ENCODE measurements at regions not wholly inside any gene's neighbourhood (a gene's known extent, or its start where the extent isn't known, plus 50 kb on each side); places are given as distances from the start of the nearest gene placed in this dataset.

DNA sequence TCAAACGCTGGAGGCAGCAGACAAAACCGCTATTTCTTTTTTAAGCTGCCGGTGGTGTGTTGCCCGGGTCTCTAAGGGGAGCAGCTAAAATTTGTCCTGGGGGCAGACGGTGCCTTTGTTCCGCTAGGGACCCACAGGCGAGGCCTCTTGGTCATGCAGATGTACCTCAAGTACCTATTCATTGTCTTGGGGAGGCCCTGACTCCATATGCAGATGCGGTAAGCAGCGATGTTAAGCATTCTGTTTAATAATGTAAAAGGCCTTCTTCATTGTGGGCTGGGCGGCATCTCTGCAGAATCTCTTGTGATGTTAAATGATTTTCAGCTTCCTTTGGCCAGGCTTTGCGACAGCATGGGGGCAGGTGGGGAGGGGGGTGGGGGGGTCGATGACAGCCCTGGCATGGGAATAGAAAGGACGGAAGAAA, 98.9 kb upstream of the PJA1 start:
- FAIRE-seq: no peak

- FAIRE-seq: no peak
Measured at GRCh38 chrX:69263251-69263820, 98.1 kb upstream of the PJA1 start.

GRCh38 chrX:69262036-69262936, 97.0 kb upstream of the PJA1 start:
- no peak for FAIRE-seq

- FAIRE-seq: no peak
Measured at GRCh38 chrX:69260169-69260568, 94.9 kb upstream of the PJA1 start.

DNA sequence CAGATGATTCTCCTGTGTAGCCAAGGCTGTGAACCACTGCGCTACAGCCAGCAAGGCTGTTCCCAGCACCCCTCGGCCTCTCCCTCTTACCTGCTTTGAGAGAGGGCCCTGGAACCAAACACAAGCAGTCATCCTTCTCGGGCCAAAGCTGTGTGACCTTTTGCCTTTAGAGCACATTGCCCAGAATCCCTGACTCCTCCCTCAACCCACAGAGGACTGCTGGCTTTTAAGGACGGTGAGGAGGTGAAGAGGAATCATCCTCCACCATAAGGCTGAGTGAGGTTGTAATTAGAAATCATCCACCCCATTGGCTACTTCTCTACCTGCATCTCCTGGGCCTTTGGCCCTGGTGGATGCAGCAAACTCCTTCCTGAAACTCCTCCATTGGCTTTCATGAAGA, 93.6 kb upstream of the PJA1 start:
- FAIRE-seq: no peak

- FAIRE-seq: no peak
Measured at GRCh38 chrX:69257499-69258127, 92.4 kb upstream of the PJA1 start.

- FAIRE-seq: no peak
Measured at GRCh38 chrX:69256291-69256565, 91.0 kb upstream of the PJA1 start.

GRCh38 chrX:69255441-69256290, 90.4 kb upstream of the PJA1 start:
- FAIRE-seq: no peak

DNA sequence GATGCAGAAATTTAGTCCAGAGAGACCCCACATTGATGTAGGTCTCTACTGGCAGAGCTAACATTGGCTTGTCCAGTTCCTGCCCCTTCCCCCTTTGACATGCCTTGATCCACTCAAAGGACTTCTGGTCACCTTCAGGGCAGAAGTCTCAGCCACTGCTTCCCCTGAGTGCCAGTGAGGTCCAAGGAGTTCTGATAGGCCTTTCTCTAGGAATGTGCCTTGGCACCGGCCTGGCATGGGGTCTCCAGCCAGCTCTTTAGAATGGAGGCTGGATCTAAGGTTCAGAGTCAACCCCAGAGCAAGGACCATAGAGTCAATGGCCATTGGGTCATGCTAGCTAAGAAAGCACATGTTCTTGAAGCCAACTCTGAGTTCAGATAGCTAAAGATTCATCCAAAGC, 88.6 kb upstream of the PJA1 start:
- FAIRE-seq: no peak

DNA sequence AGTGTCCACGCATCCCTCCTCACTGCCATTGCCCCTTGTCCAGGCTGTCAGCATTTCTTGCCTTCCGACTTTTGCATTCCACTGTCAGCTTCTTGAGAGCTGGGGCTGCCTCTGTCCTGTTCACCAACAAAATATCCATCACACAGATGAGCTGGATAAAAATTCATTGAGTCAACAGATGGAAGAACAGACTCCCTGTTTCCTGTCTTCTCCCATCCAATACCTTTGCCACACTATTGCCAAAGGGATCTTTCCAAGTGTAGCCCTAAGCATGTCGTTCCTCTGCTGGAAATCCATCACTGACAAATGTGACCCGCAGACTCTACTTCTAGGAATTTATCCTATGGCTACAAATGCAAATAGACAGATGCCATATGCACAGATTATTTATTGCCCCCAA, 78.0 kb upstream of the PJA1 start:
- FAIRE-seq: no peak

DNA sequence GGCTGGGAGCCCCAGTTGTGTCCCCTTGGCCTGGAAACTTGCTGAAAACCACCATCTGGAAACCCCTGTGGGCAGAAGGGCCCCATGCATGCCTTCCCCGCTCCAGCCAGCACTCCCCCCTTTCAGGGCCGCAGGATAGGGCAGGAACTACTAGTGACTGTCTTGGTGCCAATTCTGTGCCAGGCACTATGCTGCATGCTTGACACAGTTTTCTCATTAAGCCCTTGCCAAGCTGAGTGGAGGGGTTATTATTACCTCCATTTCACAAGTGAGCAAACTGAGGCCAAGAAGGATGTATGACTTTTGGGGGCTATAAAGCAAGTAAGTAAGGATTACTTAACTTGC, 73.6 kb upstream of the PJA1 start:
- FAIRE-seq: no peak

DNA sequence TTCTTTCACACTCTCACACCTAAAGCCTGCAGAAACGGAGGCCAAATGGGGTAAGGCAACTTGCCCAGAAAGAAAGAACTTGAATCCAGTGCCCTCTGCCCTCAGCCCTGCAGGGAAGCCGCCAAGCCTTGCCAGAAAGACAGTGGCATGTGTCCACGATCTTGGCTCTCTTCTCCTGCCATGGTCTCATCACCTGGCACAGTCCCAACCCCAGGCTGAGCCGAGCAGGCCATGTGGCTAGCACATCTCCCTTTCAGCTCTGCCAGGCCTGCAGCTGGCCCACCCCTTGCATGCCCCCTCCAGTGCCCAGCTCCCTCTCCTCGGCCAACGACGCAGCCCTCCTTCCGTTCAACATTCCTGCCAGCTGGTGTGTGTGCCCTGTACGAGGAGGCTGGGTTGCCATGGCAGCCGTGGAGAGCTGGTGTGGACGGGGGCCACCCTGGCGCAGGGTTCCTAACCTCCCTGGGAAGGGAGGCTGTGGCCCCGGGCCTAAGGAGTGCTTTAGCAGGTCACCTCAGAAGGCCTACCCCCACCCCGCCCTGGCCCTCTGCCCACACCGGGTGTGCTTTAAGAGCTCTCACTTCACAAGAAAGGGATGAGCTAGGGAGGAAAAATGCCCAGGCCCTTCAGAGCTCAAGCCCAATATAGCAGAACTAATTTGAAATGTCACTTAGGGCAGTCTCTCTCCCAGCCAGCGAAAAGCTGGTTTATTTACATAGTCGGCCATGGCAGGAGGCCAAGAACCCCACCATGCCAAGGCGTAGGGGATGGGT, 73.0 kb upstream of the PJA1 start:
- FAIRE-seq: no peak

DNA sequence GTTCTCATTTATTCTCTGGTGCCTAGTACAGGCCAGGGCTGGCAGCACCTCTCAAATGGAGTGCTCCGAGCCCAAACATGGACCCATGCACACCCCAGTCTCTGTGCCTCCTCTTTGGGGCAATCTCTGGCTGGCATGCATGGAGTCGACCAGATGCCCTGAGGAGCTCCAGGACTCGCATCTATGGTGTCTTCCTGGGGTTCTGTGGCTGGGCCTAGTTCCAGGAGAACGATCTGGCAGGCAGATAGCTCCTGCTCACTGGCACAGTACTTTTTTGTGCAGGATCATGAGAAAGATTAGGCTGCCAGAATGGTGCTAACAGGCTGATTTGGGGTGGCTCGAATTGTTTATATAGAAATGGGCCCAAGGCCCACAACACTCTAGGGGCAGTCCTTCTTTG, 72.0 kb upstream of the PJA1 start:
- no peak for FAIRE-seq

- no peak for FAIRE-seq
Measured at GRCh38 chrX:69236641-69237040, 71.4 kb upstream of the PJA1 start.

GRCh38 chrX:69234624-69235023, 69.4 kb upstream of the PJA1 start:
- no peak for FAIRE-seq

- FAIRE-seq: no peak
Measured at GRCh38 chrX:69232945-69233344, 67.7 kb upstream of the PJA1 start.

GRCh38 chrX:69231903-69232302, 66.7 kb upstream of the PJA1 start:
- FAIRE-seq: no peak

GRCh38 chrX:69229436-69229835, 64.2 kb upstream of the PJA1 start:
- FAIRE-seq: no peak

GRCh38 chrX:69228732-69229131, 63.5 kb upstream of the PJA1 start:
- no peak for FAIRE-seq

- no peak for FAIRE-seq
Measured at GRCh38 chrX:69226459-69227158, 61.4 kb upstream of the PJA1 start.

DNA sequence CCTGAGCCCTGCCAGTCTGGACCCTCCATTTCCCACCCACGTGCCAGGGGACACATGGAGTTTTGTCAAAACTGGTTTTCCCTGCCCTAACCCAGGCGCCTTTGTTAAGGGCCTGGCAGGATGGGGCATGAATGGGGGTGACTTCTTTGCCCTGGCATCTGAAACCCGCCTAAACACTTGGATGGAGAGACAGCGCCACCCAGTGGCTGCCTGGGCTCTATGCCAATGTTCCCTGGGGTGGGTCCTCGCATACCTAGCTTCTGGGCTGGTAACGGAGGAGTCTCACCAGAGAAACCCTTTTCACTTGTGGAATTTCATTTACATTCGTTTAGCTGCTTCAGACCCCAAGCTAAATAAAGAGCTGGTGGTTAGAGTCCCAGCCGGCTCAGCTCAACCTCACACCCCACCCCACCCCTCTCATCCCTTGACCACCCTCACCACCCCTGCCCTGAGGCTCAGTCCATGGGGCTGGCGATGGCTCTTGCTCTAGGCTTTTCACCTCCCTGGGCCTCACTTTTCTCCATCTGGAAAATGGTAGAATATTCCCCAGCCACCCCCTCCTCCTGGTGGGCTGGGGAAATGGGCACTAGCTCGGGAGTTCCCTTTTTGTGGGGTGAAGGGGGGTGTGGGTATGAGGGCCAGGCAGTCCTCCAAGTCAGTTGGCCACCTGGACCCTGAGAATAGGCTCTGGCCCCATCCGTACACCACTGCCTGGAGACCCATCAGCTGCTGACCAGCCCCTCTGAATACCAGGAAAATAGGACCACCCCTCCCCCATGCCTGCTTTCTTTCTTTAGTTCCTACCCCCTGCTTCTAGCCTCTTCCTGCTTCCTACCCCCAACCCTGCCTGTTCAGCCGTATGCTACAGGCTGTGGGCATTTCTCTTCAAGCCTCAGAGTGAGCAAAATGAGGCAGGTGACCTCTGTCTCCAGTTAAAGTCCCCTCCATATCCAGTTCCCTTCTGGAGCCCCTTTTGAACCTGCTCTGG, 57.1 kb upstream of the PJA1 start:
- FAIRE-seq: no peak

Data from A204.1 (cell line).